ENCODE measurements at regions not wholly inside any gene's neighbourhood (a gene's known extent, or its start where the extent isn't known, plus 50 kb on each side); places are given as distances from the start of the nearest gene placed in this dataset.

GRCh38 chr20:10832141-10832540 is 158.3 kb upstream of the JAG1 start:
- TF ChIP-seq CTCF (IDR thresholded peaks at IDR 0.05; ENCODE audit: low read depth, low read length) (no peak), EZH2phosphoT487 (IDR thresholded peaks at IDR 0.05; ENCODE audit: low read depth) (no peak)

Data from OCI-LY3 (cell line).